HG02623 (cell line): ENCODE measurements at regions not wholly inside any gene's neighbourhood (a gene's known extent, or its start where the extent isn't known, plus 50 kb on each side); places are given as distances from the start of the nearest gene placed in this dataset.
"Not testable (repeated sequence)": the region's sequence is repeated elsewhere in the genome, so short reads cannot be mapped to it uniquely, and the experiment has no call there.

Experiments
- ATAC-seq: cut with Tn5 transposase; IDR thresholded peaks from one replicate; pipeline ENCODE4 v1.9.1; 2021; ENCODE audit warnings: moderate library complexity; ENCODE audit not compliant: unreplicated experiment

DNA sequence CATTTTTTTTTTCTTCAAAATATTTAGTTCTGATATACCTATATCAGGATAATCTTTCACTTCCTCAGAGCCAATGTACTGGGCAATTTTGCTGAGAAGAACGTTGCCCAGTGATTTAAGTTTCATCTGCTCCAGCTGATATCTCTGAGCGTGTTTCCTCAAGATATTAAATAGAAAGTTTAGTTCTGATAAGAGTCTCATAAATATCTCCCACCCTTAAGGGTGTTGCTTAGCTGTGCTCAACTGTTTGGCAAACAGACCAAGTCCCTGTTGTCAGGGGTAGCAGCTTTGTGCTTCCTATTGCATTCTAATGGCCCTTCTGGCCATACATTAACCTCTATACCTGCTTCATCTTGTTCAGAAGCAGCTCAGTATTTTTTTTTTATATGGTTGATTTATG is 84.7 kb upstream of the GPR141 start:
- no peak for ATAC-seq

DNA sequence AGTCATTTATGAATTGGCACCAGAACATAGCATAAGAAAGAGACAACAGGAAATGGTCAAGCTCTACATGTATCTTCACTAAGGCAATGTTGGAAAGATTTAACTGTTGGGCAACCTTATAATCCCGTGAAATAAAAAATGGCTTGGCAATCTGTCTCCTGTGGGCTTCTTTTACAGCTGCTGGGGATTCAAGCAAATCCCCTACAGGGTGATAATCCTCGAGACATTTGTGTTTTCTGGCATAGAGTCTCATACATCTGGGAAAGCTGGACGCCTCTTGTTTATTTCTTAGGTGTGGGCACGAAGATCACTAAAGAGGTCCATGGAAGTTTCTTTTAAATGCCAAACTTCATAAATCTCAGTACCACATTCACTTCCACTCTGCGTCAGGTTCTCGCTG is 82.2 kb upstream of the GPR141 start:
- no peak for ATAC-seq

DNA sequence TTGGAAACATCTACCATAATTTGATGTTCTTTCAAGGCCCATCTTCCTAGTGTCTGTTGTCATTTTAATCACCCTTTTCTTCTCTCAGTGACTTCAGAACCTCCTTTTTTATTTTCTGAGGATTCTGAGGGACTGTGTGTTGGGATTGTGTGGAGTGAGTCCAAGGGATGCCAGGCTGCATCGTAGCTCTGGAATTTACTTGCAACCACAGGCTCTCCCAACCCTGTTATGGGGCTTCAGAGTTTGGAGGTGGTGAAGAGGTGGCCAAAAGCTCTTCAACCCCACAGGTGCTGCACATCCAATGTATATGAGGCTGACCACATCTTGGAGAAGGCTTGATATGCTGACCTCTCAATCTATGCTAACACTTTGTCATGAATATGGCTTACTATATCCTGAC is 79.5 kb upstream of the GPR141 start:
- no peak for ATAC-seq

DNA sequence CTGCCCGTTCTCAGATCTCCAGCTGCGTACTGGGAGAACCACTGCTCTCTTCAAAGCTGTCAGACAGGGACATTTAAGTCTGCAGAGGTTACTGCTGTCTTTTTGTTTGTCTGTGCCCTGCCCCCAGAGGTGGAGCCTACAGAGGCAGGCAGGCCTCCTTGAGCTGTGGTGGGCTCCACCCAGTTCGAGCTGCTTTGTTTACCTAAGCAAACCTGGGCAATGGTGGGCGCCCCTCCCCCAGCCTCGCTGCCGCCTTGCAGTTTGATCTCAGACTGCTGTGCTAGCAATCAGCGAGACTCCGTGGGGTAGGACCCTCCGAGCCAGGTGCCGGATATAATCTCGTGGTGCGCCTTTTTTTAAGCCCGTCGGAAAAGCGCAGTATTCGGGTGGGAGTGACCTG is 66.2 kb upstream of the GPR141 start:
- not testable (repeated sequence) for ATAC-seq

DNA sequence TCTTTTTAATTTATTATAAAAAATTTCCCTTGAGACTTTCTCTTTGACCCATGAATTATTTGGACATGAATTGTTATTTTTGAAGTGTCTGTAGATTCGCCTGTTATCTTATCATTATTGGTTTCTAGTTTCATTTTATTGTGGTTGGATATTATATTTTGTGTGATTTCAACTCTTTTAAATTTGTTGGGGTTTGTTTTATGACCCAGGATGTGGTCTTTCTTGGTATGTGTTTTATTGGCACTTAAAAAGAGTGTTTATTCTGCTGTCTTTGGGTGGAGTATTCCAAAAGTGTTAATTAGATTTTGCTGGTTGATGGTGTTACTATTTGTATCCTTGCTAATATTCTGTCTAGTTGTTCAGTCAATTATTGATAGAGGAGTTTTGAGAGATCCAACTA is 50.5 kb upstream of the GPR141 start:
- no peak for ATAC-seq
